ENCODE measurements at regions not wholly inside any gene's neighbourhood (a gene's known extent, or its start where the extent isn't known, plus 50 kb on each side); places are given as distances from the start of the nearest gene placed in this dataset.
A peak's percentile ranks its signal among the peaks of the same experiment; 100 is the strongest.

- peak; percentile 20 to 35 for DNase-seq (ENCODE audit: low read depth in 2 of 2)
Measured at GRCh38 chr2:120675460-120676130, 60.1 kb upstream of the GLI2 start.

GRCh38 chr2:120677221-120677620, 58.4 kb upstream of the GLI2 start:
- DNase-seq (ENCODE audit: low read depth in 2 of 2): no peak

- no peak for DNase-seq (ENCODE audit: low read depth in 2 of 2)
Measured at GRCh38 chr2:120677696-120678247, 57.9 kb upstream of the GLI2 start.

- DNase-seq (ENCODE audit: low read depth in 2 of 2): no peak
Measured at GRCh38 chr2:120678251-120678650, 57.4 kb upstream of the GLI2 start.

- DNase-seq (ENCODE audit: low read depth in 2 of 2): no peak
Measured at GRCh38 chr2:120678926-120679325, 56.7 kb upstream of the GLI2 start.

GRCh38 chr2:120679526-120679925, 56.1 kb upstream of the GLI2 start:
- no peak for DNase-seq (ENCODE audit: low read depth in 2 of 2)

GRCh38 chr2:120680136-120680761, 55.4 kb upstream of the GLI2 start:
- peak; percentile 58 to 67 for DNase-seq (ENCODE audit: low read depth in 2 of 2)

GRCh38 chr2:120681181-120681580, 54.5 kb upstream of the GLI2 start:
- DNase-seq (ENCODE audit: low read depth in 2 of 2): no peak

GRCh38 chr2:120681696-120682288, 53.9 kb upstream of the GLI2 start:
- DNase-seq (ENCODE audit: low read depth in 2 of 2): no peak

GRCh38 chr2:120682654-120683053, 53.0 kb upstream of the GLI2 start:
- DNase-seq (ENCODE audit: low read depth in 2 of 2): no peak

GRCh38 chr2:120683081-120683480, 52.6 kb upstream of the GLI2 start:
- no peak for DNase-seq (ENCODE audit: low read depth in 2 of 2)

GRCh38 chr2:120683701-120684100, 52.0 kb upstream of the GLI2 start:
- DNase-seq (ENCODE audit: low read depth in 2 of 2): no peak

- no peak for DNase-seq (ENCODE audit: low read depth in 2 of 2)
Measured at GRCh38 chr2:120684289-120685065, 51.2 kb upstream of the GLI2 start.

- no peak for DNase-seq (ENCODE audit: low read depth in 2 of 2)
Measured at GRCh38 chr2:120685066-120685973, 50.3 kb upstream of the GLI2 start.

Data from stimulated activated CD4-positive, alpha-beta T cell treated with anti-CD3 and anti-CD28 coated beads, Interleukin-1b, Interleukin-23, amount 100 ng/mL, for 4 hours (primary cell).